ENCODE measurements at regions not wholly inside any gene's neighbourhood (a gene's known extent, or its start where the extent isn't known, plus 50 kb on each side); places are given as distances from the start of the nearest gene placed in this dataset.
"Not testable (repeated sequence)": the region's sequence is repeated elsewhere in the genome, so short reads cannot be mapped to it uniquely, and the experiment has no call there.

DNA sequence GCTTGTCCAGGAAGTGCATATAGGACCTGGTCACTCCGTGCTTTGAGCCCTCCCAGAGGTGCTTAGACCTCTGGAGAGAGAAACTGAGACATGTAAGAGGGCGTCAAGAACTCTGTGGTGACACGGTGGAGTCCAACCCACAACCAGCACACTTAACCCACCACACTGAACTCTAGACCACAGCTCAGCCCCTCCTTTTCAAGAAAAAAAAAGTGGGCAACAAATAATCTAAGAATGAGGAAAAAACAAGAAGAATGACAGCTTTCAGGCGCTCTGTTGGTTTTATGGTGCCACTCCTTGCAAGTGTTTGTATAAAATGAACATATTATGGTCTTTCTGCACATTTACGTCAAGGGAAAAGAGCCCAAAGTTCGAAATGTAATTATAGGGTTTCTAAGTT, 50.2 kb upstream of the SNAPC3 start:
- DNase-seq (ENCODE audit: low read depth), result peak; percentile 7
- H3K4me3 ChIP-seq (ENCODE audit: low read depth, low read length), result no peak overlapping the region
- TF ChIP-seq, protein P1, sequence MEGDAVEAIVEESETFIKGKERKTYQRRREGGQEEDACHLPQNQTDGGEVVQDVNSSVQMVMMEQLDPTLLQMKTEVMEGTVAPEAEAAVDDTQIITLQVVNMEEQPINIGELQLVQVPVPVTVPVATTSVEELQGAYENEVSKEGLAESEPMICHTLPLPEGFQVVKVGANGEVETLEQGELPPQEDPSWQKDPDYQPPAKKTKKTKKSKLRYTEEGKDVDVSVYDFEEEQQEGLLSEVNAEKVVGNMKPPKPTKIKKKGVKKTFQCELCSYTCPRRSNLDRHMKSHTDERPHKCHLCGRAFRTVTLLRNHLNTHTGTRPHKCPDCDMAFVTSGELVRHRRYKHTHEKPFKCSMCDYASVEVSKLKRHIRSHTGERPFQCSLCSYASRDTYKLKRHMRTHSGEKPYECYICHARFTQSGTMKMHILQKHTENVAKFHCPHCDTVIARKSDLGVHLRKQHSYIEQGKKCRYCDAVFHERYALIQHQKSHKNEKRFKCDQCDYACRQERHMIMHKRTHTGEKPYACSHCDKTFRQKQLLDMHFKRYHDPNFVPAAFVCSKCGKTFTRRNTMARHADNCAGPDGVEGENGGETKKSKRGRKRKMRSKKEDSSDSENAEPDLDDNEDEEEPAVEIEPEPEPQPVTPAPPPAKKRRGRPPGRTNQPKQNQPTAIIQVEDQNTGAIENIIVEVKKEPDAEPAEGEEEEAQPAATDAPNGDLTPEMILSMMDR (IDR thresholded peaks at IDR 0.05; ENCODE audit: insufficient read depth, low read depth, low read length, missing control alignments), result no peak

DNA sequence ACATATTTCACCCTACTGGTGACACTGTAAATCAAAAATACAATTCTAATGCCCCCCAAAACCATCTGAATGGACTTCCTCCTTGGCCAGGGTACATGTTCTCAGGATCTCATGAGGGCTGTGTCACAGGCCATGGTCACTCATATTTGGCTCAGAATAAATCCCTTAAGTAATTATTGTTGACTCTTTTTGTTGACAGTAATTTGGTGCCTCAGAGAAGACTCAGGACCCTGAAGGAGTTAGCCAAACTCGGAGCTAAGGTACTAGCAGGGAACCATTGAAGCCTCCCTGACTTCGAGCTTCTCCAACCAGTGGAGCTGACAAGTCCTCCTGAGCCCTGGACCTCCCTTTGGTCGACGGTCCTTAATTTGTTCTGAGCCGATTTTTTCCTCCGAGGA, 51.2 kb upstream of the SNAPC3 start:
- no peak for DNase-seq (ENCODE audit: low read depth)
- no peak overlapping the region for H3K4me3 ChIP-seq (ENCODE audit: low read depth, low read length)
- TF ChIP-seq, protein P1 (IDR thresholded peaks at IDR 0.05; ENCODE audit: insufficient read depth, low read depth, low read length, missing control alignments), result no peak

DNA sequence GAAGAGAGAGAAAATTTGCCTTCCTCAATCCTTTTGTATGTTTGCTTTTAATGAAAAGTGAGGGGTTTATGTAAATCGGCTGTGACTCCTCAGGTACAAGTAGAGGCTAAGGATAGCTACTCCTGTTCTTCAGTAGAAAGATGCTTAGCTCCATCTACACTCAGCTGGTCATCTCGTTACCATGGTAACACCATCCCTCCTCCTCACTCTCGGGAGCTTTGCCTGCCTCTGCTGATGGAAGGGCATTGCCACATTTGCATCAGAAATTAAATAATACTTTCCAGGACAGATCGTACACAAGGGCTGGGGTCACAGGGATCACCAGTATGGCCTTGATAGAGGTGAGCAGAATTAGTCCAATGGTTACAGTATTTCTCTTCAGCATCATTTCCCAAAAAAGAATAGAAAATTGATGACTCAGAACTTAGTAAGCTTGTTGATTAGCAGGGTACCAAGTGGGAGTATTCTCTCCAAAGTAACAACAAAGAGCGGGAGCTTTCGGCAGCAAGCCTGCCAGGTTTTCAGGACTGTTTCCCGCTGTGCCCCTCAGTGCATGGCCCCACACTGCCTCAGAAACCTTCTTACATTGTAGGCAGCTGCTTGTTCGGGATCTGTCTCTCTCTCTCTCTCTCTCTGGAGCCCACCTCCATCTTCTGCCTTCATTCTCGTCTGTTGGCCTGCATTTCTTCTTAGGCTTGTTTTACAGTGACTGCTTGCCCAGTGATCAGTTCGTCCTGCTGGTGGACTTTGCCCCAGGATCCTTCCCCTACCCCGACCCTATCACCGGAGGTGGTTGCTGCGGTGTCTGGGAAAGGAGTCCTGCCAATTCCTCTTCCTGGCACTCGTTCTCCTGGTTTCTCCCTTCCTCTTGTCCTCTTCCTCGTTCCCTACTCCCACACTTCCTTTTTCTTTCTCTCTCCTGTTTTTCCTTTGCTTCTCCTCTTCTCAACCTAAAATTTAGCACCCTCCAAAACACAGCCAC, 51.9 kb upstream of the SNAPC3 start:
- H3K4me3 ChIP-seq (ENCODE audit: low read depth, low read length), result no peak overlapping the region
- TF ChIP-seq, protein P1 (IDR thresholded peaks at IDR 0.05; ENCODE audit: insufficient read depth, low read depth, low read length, missing control alignments), result no peak
- no peak for DNase-seq (ENCODE audit: low read depth)

DNA sequence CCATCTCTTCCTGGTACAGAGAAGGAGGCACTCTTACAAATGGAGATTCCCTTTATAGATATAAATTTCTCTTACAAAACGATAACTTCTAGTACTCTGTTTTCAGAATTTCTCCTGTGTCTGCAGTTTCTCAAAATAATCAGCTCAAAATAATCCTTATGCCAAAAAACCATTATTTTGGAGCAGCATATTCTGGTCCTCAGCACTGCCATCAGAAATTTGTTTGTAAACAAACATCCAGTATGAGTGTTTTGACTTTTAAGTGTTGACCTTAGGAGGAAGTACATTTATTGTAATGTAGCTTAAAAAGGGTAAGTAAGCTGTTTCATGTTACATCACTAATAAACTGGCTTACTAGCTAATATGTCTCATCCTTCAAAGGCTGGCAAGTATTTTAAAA, 52.8 kb upstream of the SNAPC3 start:
- TF ChIP-seq, protein P1 (IDR thresholded peaks at IDR 0.05; ENCODE audit: insufficient read depth, low read depth, low read length, missing control alignments), result no peak
- no peak for DNase-seq (ENCODE audit: low read depth)

DNA sequence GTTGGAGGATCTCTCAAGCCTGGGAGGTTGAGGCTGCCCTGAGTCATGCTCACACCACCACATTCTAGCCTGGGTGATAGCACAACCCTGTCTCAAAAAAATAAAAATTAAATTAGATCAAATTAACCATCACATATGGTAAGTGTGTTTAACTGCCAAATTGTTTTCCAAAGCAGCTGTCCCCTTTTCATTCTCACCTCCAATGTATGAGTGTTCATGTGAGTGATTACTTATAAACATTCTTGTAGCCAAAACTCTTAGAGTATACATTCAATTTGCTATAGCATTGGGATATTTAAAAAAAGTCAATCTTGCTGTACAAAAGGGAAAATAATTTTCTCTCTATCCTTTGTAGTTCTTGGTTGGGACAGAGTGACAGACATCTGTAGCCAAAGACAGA, 53.4 kb upstream of the SNAPC3 start:
- TF ChIP-seq, protein P1 (IDR thresholded peaks at IDR 0.05; ENCODE audit: insufficient read depth, low read depth, low read length, missing control alignments), result no peak
- no peak for DNase-seq (ENCODE audit: low read depth)
- no peak overlapping the region for H3K4me3 ChIP-seq (ENCODE audit: low read depth, low read length)

More for the DNA sequence above, 52.8 kb upstream of the SNAPC3 start:
- H3K4me3 ChIP-seq (ENCODE audit: low read depth, low read length), result no peak overlapping the region

DNA sequence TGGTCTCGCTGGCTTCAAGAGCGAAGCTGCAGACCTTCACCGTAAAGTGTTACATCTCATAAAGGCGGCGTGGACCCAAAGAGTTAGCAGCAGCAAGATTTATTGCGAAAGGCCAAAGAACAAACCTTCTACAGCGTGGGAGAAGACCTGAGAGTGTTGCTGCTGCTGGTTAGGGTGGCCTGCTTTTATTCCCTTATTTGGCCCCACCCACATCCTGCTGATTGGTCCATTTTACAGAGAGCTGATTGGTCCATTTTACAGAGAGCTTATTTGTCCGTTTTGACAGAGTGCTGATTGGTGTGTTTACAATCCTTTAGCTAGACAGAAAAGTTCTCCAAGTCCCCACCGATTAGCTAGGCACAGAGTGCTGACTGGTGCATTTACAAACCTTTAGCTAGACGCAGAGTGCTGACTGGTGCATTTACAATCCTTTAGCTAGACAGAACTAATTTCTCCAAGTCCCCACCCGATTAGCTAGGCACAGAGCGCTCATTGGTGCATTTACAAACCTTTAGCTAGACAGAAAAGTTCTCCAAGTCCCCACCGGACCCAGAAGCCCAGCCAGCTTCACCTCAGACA, 57.6 kb upstream of the SNAPC3 start:
- H3K4me3 ChIP-seq (ENCODE audit: low read depth, low read length), result not testable (repeated sequence)

DNA sequence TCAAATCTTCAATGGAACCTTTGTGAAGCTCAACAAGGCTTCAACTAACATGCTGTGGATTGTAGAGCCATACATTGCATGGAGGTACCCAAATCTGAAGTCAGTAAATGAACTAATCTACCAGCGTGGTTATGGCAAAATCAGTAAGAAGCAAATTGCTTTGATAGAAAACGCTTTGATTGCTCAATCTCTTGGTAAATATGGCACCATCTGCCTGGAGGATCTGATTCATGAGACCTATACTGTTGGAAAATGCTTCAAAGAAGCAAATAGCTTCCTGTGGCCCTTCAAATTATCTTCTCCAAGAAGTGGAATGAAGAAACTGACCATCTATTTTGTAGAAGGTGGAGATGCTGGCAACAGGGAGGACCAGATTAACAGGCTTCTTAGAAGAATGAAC, 54.7 kb upstream of the TTC39B start:
- TF ChIP-seq, protein P1 (IDR thresholded peaks at IDR 0.05; ENCODE audit: insufficient read depth, low read depth, low read length, missing control alignments), result no peak
- no peak for DNase-seq (ENCODE audit: low read depth)
- no peak overlapping the region for H3K4me3 ChIP-seq (ENCODE audit: low read depth, low read length)

More for the DNA sequence above, 57.6 kb upstream of the SNAPC3 start:
- not testable (repeated sequence) for DNase-seq (ENCODE audit: low read depth)

Data from GM12865 (cell line).